H1 (cell line): ENCODE measurements at regions not wholly inside any gene's neighbourhood (a gene's known extent, or its start where the extent isn't known, plus 50 kb on each side); places are given as distances from the start of the nearest gene placed in this dataset.
"Not testable (repeated sequence)": the region's sequence is repeated elsewhere in the genome, so short reads cannot be mapped to it uniquely, and the experiment has no call there.

Experiments
- CTCF ChIA-PET: fragments of 300-600 bp; sonication (Branson Sonifier 250); formaldehyde crosslinking; loops from one replicate; lab custom pipeline; 2021; ENCODE audit not compliant: partially characterized antibody; lab: Charles Lee
- POLR2A ChIA-PET: fragments of 300-600 bp; sonication (Branson Sonifier 250); formaldehyde crosslinking; loops from one replicate; lab custom pipeline; 2021; ENCODE audit warnings: inconsistent platforms; ENCODE audit not compliant: partially characterized antibody; lab: Charles Lee
- DNase-seq, 2 experiments: peaks; one replicate each; pipeline versions ENCODE4 v3.0.0 to v3.0.0-alpha.2; 2010 to 2022; ENCODE audit warnings: low spot score in 2 of 2, low read depth in 1 of 2, mixed read lengths in 1 of 2
- FAIRE-seq: peaks from 2 replicates; lab custom pipeline; 2011; peaks lifted over from hg19 to GRCh38; lab: Jason Lieb, UNC
- H2AFZ ChIP-seq: 2 replicates; pipeline ENCODE4 v1.8.1; 2012; ENCODE audit warnings: low read length, inconsistent platforms
- H2AK5ac ChIP-seq: 2 replicates; pipeline ENCODE4 v1.6.1; 2013; ENCODE audit warnings: low read depth, low read length
- H2BK120ac ChIP-seq: replicated peaks from 2 replicates; pipeline ENCODE3; 2013; ENCODE audit warnings: low read depth, low read length, inconsistent platforms
- H2BK12ac ChIP-seq: 2 replicates; pipeline ENCODE4 v1.6.1; 2013; ENCODE audit warnings: low read depth, low read length
- H2BK15ac ChIP-seq: 2 replicates; pipeline ENCODE4 v1.6.1; 2013; ENCODE audit warnings: low read length
- H2BK20ac ChIP-seq: 2 replicates; pipeline ENCODE4 v1.6.1; 2013; ENCODE audit warnings: low read length
- H2BK5ac ChIP-seq: 2 replicates; pipeline ENCODE4 v1.6.1; 2013; ENCODE audit warnings: low read depth, low read length
- H3K14ac ChIP-seq: 2 replicates; pipeline ENCODE4 v1.6.1; 2013; ENCODE audit warnings: inconsistent platforms; ENCODE audit not compliant: insufficient read length
- H3K18ac ChIP-seq: 2 replicates; pipeline ENCODE4 v1.6.1; 2013; ENCODE audit warnings: low read length; ENCODE audit errors: extremely low read depth
- H3K23ac ChIP-seq: 2 replicates; pipeline ENCODE4 v1.6.1; 2013; ENCODE audit warnings: inconsistent platforms; ENCODE audit not compliant: insufficient read length
- H3K23me2 ChIP-seq: 2 replicates; pipeline ENCODE4 v1.6.1; 2013; ENCODE audit warnings: low read depth, low read length
- H3K27ac ChIP-seq: 2 replicates; pipeline ENCODE4 v1.6.1; 2011; ENCODE audit warnings: low read depth, low read length, inconsistent platforms
- H3K27me3 ChIP-seq, 4 experiments: replicated peaks in 1 of 4; 1 replicate in 1 of 4; 2 replicates in 3 of 4; pipeline versions ENCODE4 v1.6.1 to v1.8.1; 2011 to 2013; ENCODE audit warnings: low read length in 3 of 4, mild to moderate bottlenecking in 3 of 4, inconsistent platforms in 2 of 4, mixed read lengths in 2 of 4, moderate library complexity in 1 of 4; ENCODE audit not compliant: control insufficient read depth in 3 of 4, insufficient read depth in 3 of 4; ENCODE audit errors: extremely low read depth in 1 of 4
- H3K36me3 ChIP-seq, 4 experiments: 2 replicates each; pipeline versions ENCODE4 v1.6.1 to v1.8.1; 2011 to 2013; ENCODE audit warnings: mild to moderate bottlenecking in 4 of 4, low read length in 3 of 4, moderate library complexity in 2 of 4, control low read depth in 1 of 4, inconsistent platforms in 1 of 4; ENCODE audit not compliant: insufficient read depth in 4 of 4, control insufficient read depth in 2 of 4
- H3K4ac ChIP-seq: replicated peaks from 2 replicates; pipeline ENCODE3; 2013; ENCODE audit warnings: low read length, low read depth, mixed read lengths, inconsistent platforms; ENCODE audit not compliant: insufficient read length
- H3K4me1 ChIP-seq, 4 experiments: replicated peaks in 1 of 4; 1 replicate in 1 of 4; 2 replicates in 3 of 4; pipeline versions ENCODE4 v1.6.1 to v1.8.1; 2011 to 2013; ENCODE audit warnings: low read length in 3 of 4, inconsistent platforms in 2 of 4, mixed read lengths in 1 of 4; ENCODE audit not compliant: insufficient read depth in 4 of 4, control insufficient read depth in 3 of 4
- H3K4me2 ChIP-seq, 2 experiments: 2 replicates each; pipeline versions ENCODE4 v1.6.1 to v1.8.1; 2011 to 2013; ENCODE audit warnings: low read depth in 2 of 2, low read length in 2 of 2, control low read depth in 1 of 2, inconsistent platforms in 1 of 2, mild to moderate bottlenecking in 1 of 2; ENCODE audit not compliant: insufficient read depth in 1 of 2
- H3K4me3 ChIP-seq, 4 experiments: fragments of 200-600, 300-600 bp in 1 of 4; sonication (generic), shearing (Covaris generic), sonication (Bioruptor Twin) in 1 of 4; 2 replicates each; pipeline versions ENCODE4 v1.5.1 to v1.8.1; 2011 to 2016; ENCODE audit warnings: low read length in 4 of 4, low read depth in 3 of 4, control low read depth in 2 of 4, inconsistent platforms in 2 of 4, mild to moderate bottlenecking in 2 of 4, mixed read lengths in 1 of 4, moderate library complexity in 1 of 4; ENCODE audit not compliant: insufficient read depth in 2 of 4; ENCODE audit errors: extremely low read depth in 1 of 4
- H3K56ac ChIP-seq: replicated peaks from 2 replicates; pipeline ENCODE3; 2013; ENCODE audit warnings: low read depth, mild to moderate bottlenecking, mixed read lengths, low read length, inconsistent platforms; ENCODE audit not compliant: insufficient read length
- H3K79me1 ChIP-seq: 2 replicates; pipeline ENCODE4 v1.6.1; 2013; ENCODE audit warnings: low read depth, low read length, control low read depth
- H3K79me2 ChIP-seq, 2 experiments: 2 replicates each; pipeline versions ENCODE4 v1.6.1 to v1.8.1; 2012 to 2013; ENCODE audit warnings: low read length in 2 of 2, mild to moderate bottlenecking in 2 of 2, inconsistent platforms in 1 of 2; ENCODE audit not compliant: insufficient read depth in 2 of 2, control insufficient read depth in 1 of 2
- H3K9ac ChIP-seq, 4 experiments: replicated peaks in 1 of 4; 1 replicate in 1 of 4; 2 replicates in 3 of 4; pipeline versions ENCODE4 v1.6.1 to v1.8.1; 2011 to 2013; ENCODE audit warnings: low read depth in 3 of 4, low read length in 3 of 4, control low read depth in 2 of 4, mild to moderate bottlenecking in 2 of 4, moderate library complexity in 2 of 4, inconsistent platforms in 1 of 4; ENCODE audit errors: extremely low read depth in 1 of 4
- H3K9me3 ChIP-seq, 2 experiments: 2 replicates each; pipeline versions ENCODE4 v1.6.1 to v1.8.1; 2012 to 2013; ENCODE audit warnings: mild to moderate bottlenecking in 2 of 2, moderate library complexity in 2 of 2, control low read depth in 1 of 2, inconsistent platforms in 1 of 2, low read depth in 1 of 2, low read length in 1 of 2, mixed read lengths in 1 of 2; ENCODE audit not compliant: insufficient read depth in 2 of 2
- H4K20me1 ChIP-seq, 2 experiments: replicated peaks in 1 of 2; 2 replicates each; pipeline versions ENCODE3 to v1.8.1; 2011 to 2013; ENCODE audit warnings: inconsistent platforms in 2 of 2, low read length in 2 of 2, mild to moderate bottlenecking in 1 of 2; ENCODE audit not compliant: insufficient read depth in 2 of 2, control insufficient read depth in 1 of 2
- H4K5ac ChIP-seq: 2 replicates; pipeline ENCODE4 v1.6.1; 2013; ENCODE audit warnings: low read length, low read depth, mixed read lengths, inconsistent platforms; ENCODE audit not compliant: insufficient read length
- H4K8ac ChIP-seq: 2 replicates; pipeline ENCODE4 v1.8.0; 2013; ENCODE audit warnings: mild to moderate bottlenecking, moderate library complexity, low read length, inconsistent platforms; ENCODE audit not compliant: insufficient read depth; ENCODE audit errors: extremely low read depth
- H4K91ac ChIP-seq: replicated peaks from 2 replicates; pipeline ENCODE3; 2013; ENCODE audit warnings: low read length, mixed read lengths, inconsistent platforms; ENCODE audit not compliant: insufficient read length
- CTCF ChIP-seq, 3 experiments: IDR thresholded peaks; 1 replicate in 2 of 3; 2 replicates in 1 of 3; pipeline versions ENCODE4 v1.5.1 to v1.6.1; 2011; ENCODE audit warnings: low read length in 3 of 3, mild to moderate bottlenecking in 3 of 3, inconsistent platforms in 2 of 3, low read depth in 1 of 3, moderate library complexity in 1 of 3; ENCODE audit not compliant: insufficient read depth in 1 of 3; ENCODE audit errors: control extremely low read depth in 1 of 3
- RAD21 ChIP-seq, 2 experiments: IDR thresholded peaks in 1 of 2; conservative IDR thresholded peaks in 1 of 2; 2 replicates each; pipeline ENCODE4 v1.6.1; 2011; ENCODE audit warnings: low read depth in 2 of 2, low read length in 2 of 2, improper control_type of control experiment in 1 of 2, inconsistent platforms in 1 of 2, mild to moderate bottlenecking in 1 of 2, moderate library complexity in 1 of 2
- WGBS, 2 experiments: shearing (Covaris generic) in 1 of 2; methylation state at CpG; one replicate each; pipeline versions ENCODE4 v1.1.6 to v1.1.7; 2013 to 2015; ENCODE audit warnings: low lambda C conversion rate in 2 of 2, mixed read lengths in 2 of 2, inconsistent platforms in 1 of 2, low coverage in 1 of 2, missing lambda C conversion rate in 1 of 2; ENCODE audit not compliant: insufficient replicate concordance in 2 of 2, insufficient coverage in 1 of 2, insufficient read length in 1 of 2; ENCODE audit errors: extremely low coverage in 1 of 2, missing lambda C conversion rate in 1 of 2; 5-methylcytosine and 5-hydroxymethylcytosine counted together

DNA sequence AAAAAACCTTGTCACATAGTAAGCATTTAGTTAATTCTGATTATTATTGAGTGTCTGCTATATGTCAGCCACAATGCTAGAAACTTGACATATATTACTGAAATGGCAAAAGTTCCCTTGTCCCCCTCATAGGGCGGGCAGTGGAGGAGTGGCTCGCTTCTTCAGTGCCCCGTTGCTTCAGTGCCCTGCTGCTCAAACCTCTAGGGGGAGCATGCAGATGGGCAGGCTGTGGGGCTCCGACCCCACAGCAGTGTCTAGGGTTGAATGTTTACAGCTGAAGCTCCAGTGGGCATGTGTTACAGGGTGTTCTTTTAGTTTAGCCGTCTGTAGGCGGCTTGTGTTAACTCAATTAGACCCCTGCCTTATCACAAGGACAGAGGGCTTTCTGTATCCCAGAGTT, 86.5 kb upstream of the GPC3 start:
- CTCF ChIA-PET: interaction anchor here (1.1 to 1.5 kb wide), 3 partner anchors 46 to 182 kb away, joined by 3 to 7 read pairs (median 4); no protein-coding TSS in a partner anchor
- H3K27ac ChIP-seq, H3K18ac ChIP-seq, H3K4ac ChIP-seq, H4K8ac ChIP-seq, H3K79me1 ChIP-seq, H2BK5ac ChIP-seq, H3K4me2 ChIP-seq, H3K9me3 ChIP-seq, POLR2A ChIA-PET, H3K23me2 ChIP-seq, H3K4me3 ChIP-seq, H3K4me1 ChIP-seq, H4K91ac ChIP-seq, H3K56ac ChIP-seq, H3K36me3 ChIP-seq, H4K5ac ChIP-seq, H3K27me3 ChIP-seq, H2BK20ac ChIP-seq, H2AK5ac ChIP-seq, H3K23ac ChIP-seq, H3K79me2 ChIP-seq, DNase-seq, FAIRE-seq, H2BK15ac ChIP-seq, H4K20me1 ChIP-seq, H2AFZ ChIP-seq, H2BK120ac ChIP-seq, H2BK12ac ChIP-seq, H3K14ac ChIP-seq, H3K9ac ChIP-seq: not testable (repeated sequence)
- WGBS, 2 experiments: 59% methylated on average over 4 of the region's 6 CpGs; no CpG with 5 or more reads in 1 of the 2 experiments
- TF ChIP-seq CTCF (IDR thresholded peaks at IDR 0.05; ENCODE audit: control extremely low read depth in 1 of 3, insufficient read depth in 1 of 3, low read depth in 1 of 3, low read length in 3 of 3): peak; percentile 23 to 36 (median 29); a peak in 3 of 4 replicates
- peak; percentile 15 to 34; a peak in 3 of 4 replicates for TF ChIP-seq RAD21 (IDR thresholded peaks at IDR 0.05 in 1 of 2, conservative IDR thresholded peaks at IDR 0.05 in 1 of 2; ENCODE audit: low read depth in 2 of 2, low read length in 2 of 2)
